GM18861 (cell line): ENCODE measurements at regions not wholly inside any gene's neighbourhood (a gene's known extent, or its start where the extent isn't known, plus 50 kb on each side); places are given as distances from the start of the nearest gene placed in this dataset.
"Not testable (repeated sequence)": the region's sequence is repeated elsewhere in the genome, so short reads cannot be mapped to it uniquely, and the experiment has no call there.

Experiments
- ATAC-seq: cut with Tn5 transposase; IDR thresholded peaks from one replicate; pipeline ENCODE4 v1.9.1; 2021; ENCODE audit not compliant: unreplicated experiment

- peak; percentile 72 for ATAC-seq
These were observed 1028.4 kb upstream of the INTU start for GRCh38 chr4:126604268-126604867.

- no peak for ATAC-seq
These were observed 1021.8 kb upstream of the INTU start for GRCh38 chr4:126610933-126611332.

GRCh38 chr4:126611900-126612299 lies 1020.9 kb upstream of the INTU start:
- no peak for ATAC-seq

GRCh38 chr4:126614356-126614855 lies 1018.4 kb upstream of the INTU start:
- ATAC-seq = no peak

- no peak for ATAC-seq
These were observed 1016.0 kb upstream of the INTU start for GRCh38 chr4:126616795-126617194.

GRCh38 chr4:126627255-126627654 lies 1005.5 kb upstream of the INTU start:
- ATAC-seq = no peak

GRCh38 chr4:126628933-126629332 lies 1003.8 kb upstream of the INTU start:
- ATAC-seq = no peak

- ATAC-seq = no peak
These were observed 1002.5 kb upstream of the INTU start for GRCh38 chr4:126630230-126630629.

GRCh38 chr4:126633306-126633705 lies 999.5 kb upstream of the INTU start:
- no peak for ATAC-seq

GRCh38 chr4:126637706-126638105 lies 995.1 kb upstream of the INTU start:
- no peak for ATAC-seq

GRCh38 chr4:126647320-126647719 lies 985.4 kb upstream of the INTU start:
- ATAC-seq = no peak

GRCh38 chr4:126647756-126648397 lies 984.9 kb upstream of the INTU start:
- no peak for ATAC-seq

- no peak for ATAC-seq
These were observed 974.3 kb upstream of the INTU start for GRCh38 chr4:126658411-126658810.

GRCh38 chr4:126661194-126661593 lies 971.6 kb upstream of the INTU start:
- no peak for ATAC-seq

- no peak for ATAC-seq
These were observed 967.9 kb upstream of the INTU start for GRCh38 chr4:126664839-126665238.

GRCh38 chr4:126670038-126670437 lies 962.7 kb upstream of the INTU start:
- not testable (repeated sequence) for ATAC-seq

GRCh38 chr4:126678618-126679017 lies 954.1 kb upstream of the INTU start:
- ATAC-seq = no peak

- ATAC-seq = no peak
These were observed 953.5 kb upstream of the INTU start for GRCh38 chr4:126679303-126679702.

- no peak for ATAC-seq
These were observed 950.5 kb upstream of the INTU start for GRCh38 chr4:126682250-126682649.

- ATAC-seq = no peak
These were observed 946.3 kb upstream of the INTU start for GRCh38 chr4:126686491-126686890.

- no peak for ATAC-seq
These were observed 945.0 kb upstream of the INTU start for GRCh38 chr4:126687655-126688358.

GRCh38 chr4:126691797-126692196 lies 941.0 kb upstream of the INTU start:
- ATAC-seq = no peak
